Chondrocyte (in vitro differentiated cells): ENCODE measurements at regions not wholly inside any gene's neighbourhood (a gene's known extent, or its start where the extent isn't known, plus 50 kb on each side); places are given as distances from the start of the nearest gene placed in this dataset.
"Not testable (repeated sequence)": the region's sequence is repeated elsewhere in the genome, so short reads cannot be mapped to it uniquely, and the experiment has no call there.

ENCODE experiments used
- DNase-seq: peaks from one replicate; pipeline ENCODE4 v3.0.0; 2021; ENCODE audit warnings: mixed read lengths, low spot score
- H3K27ac Mint-ChIP-seq: one replicate; pipeline ENCODE4 v1.8.0; 2021; ENCODE audit warnings: mild to moderate bottlenecking, moderate library complexity, mixed read lengths; ENCODE audit not compliant: unreplicated experiment
- H3K27me3 Mint-ChIP-seq: 2 replicates; pipeline ENCODE4 v1.8.0; 2021; ENCODE audit warnings: low read depth, mixed read lengths
- H3K36me3 Mint-ChIP-seq: 2 replicates; pipeline ENCODE4 v1.8.0; 2021; ENCODE audit warnings: low read depth, mixed read lengths
- H3K4me1 Mint-ChIP-seq: 2 replicates; pipeline ENCODE4 v1.8.0; 2021; ENCODE audit warnings: low read depth, mild to moderate bottlenecking, mixed read lengths
- H3K4me3 Mint-ChIP-seq: one replicate; pipeline ENCODE4 v1.8.0; 2021; ENCODE audit warnings: mild to moderate bottlenecking, moderate library complexity, mixed read lengths; ENCODE audit not compliant: unreplicated experiment
- H3K9me3 Mint-ChIP-seq: 2 replicates; pipeline ENCODE4 v1.8.0; 2021; ENCODE audit warnings: low read depth, mixed read lengths
- TF ChIP-seq, protein P1 (sequence below): fragments of 200-600 bp; sonication (generic); IDR thresholded peaks from 2 replicates; pipeline ENCODE4 v1.5.0; 2021; ENCODE audit warnings: antibody characterized with exemption, mild to moderate bottlenecking, moderate library complexity

GRCh38 chr2:183543731-183544130 lies 419.5 kb downstream of the NUP35 start:
- peak; percentile 35 for DNase-seq
- TF ChIP-seq, protein P1, sequence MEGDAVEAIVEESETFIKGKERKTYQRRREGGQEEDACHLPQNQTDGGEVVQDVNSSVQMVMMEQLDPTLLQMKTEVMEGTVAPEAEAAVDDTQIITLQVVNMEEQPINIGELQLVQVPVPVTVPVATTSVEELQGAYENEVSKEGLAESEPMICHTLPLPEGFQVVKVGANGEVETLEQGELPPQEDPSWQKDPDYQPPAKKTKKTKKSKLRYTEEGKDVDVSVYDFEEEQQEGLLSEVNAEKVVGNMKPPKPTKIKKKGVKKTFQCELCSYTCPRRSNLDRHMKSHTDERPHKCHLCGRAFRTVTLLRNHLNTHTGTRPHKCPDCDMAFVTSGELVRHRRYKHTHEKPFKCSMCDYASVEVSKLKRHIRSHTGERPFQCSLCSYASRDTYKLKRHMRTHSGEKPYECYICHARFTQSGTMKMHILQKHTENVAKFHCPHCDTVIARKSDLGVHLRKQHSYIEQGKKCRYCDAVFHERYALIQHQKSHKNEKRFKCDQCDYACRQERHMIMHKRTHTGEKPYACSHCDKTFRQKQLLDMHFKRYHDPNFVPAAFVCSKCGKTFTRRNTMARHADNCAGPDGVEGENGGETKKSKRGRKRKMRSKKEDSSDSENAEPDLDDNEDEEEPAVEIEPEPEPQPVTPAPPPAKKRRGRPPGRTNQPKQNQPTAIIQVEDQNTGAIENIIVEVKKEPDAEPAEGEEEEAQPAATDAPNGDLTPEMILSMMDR: no peak
- H3K27ac Mint-ChIP-seq: no peak overlapping the region
- no peaks in the 10 kb centered on the region for H3K4me1 Mint-ChIP-seq
- peaks cover 4% of the 10 kb centered on the region for H3K27me3 Mint-ChIP-seq
- no peaks in the 10 kb centered on the region for H3K36me3 Mint-ChIP-seq
- H3K9me3 Mint-ChIP-seq: peaks cover 3% of the 10 kb centered on the region
- H3K4me3 Mint-ChIP-seq: no peak overlapping the region

DNA sequence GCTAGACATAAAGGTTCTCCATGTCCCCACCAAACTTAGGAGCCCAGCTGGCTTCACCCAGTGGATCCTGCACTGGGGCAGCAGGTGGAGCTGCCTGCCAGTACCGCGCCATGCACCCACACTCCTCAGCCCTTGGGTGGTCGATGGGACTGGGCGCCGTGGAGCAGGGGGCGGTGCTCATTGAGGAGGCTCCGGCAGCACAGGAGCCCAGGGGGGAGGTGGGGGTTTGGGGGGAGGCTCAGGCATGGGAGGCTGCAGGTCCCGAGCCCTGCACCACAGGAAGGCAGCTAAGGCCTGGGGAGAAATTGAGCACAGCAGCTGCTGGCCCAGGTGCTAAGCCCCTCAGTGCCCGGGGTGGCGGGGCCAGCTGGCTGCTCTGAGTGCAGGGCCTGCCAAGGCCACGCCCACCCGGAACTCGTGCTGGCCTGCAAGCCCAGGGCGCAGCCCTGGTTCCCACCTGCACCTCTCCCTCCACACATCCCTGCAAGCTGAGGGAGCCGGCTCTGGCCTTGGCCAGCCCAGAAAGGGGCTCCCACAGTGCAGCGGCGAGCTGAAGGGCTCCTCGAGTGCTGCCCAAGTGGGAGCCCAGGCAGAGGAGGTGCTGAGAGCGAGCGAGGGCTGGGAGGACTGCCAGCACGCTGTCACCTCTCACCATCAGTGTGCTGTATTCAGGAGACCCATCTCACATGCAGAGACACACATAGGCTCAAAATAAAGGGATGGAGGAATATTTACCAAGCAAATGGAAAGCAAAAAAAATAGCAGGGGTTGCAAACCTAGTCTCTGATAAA lies 422.5 kb downstream of the NUP35 start:
- not testable (repeated sequence) for H3K27ac Mint-ChIP-seq, H3K4me1 Mint-ChIP-seq, H3K27me3 Mint-ChIP-seq, H3K36me3 Mint-ChIP-seq, H3K4me3 Mint-ChIP-seq, H3K9me3 Mint-ChIP-seq
- peak; percentile 65 for DNase-seq

GRCh38 chr2:183552716-183553115 lies 428.5 kb downstream of the NUP35 start:
- DNase-seq: no peak
- peaks cover 8% of the 10 kb centered on the region for H3K27me3 Mint-ChIP-seq
- H3K4me3 Mint-ChIP-seq: no peak overlapping the region
- no peaks in the 10 kb centered on the region for H3K4me1 Mint-ChIP-seq
- H3K9me3 Mint-ChIP-seq: peaks cover 6% of the 10 kb centered on the region
- TF ChIP-seq, protein P1: no peak
- H3K27ac Mint-ChIP-seq: no peak overlapping the region
- no peaks in the 10 kb centered on the region for H3K36me3 Mint-ChIP-seq

DNA sequence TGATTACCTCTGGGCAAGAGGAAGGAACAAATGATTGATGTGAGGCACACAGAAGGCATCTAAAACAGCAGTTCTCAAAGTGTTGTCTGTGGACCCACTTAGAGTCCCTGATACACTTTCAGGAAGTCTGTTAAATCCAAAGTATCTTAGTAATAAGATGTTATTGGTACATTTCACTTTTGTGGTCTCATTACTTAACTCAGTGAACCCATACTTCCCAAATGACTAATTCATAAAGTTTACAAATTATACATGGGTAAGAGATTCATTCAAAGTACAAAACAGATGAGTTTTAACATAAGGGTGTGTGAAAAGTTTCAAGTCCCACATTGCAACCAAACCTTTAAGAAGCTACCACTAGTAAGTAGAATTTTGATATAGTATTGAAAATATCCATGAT lies 440.5 kb downstream of the NUP35 start:
- H3K4me1 Mint-ChIP-seq: no peaks in the 10 kb centered on the region
- H3K9me3 Mint-ChIP-seq: no peaks in the 10 kb centered on the region
- DNase-seq: no peak
- H3K27me3 Mint-ChIP-seq: peaks cover 15% of the 10 kb centered on the region
- H3K36me3 Mint-ChIP-seq: no peaks in the 10 kb centered on the region
- no peak overlapping the region for H3K27ac Mint-ChIP-seq
- TF ChIP-seq, protein P1: no peak
- H3K4me3 Mint-ChIP-seq: no peak overlapping the region

DNA sequence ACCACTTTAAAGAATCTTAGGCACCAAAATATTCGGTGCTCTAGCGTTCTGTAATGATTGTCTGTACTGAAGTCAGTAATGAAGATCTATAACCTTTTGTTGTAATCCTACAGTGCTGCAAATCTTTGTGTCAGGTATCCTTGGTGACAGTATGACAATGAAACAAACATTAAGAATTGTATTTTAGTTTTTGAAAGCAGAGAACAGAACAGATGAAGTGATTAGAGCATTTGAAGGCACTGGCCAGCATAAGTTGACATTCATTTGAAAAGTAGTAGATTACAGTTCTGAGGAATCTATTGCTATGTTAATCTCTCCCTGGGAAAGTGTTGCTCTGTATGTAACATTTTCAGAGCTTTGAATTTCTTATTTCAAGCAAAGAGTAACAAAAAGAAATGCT lies 451.2 kb downstream of the NUP35 start:
- Mint-ChIP-seq H3K36me3 (no peaks in the 10 kb centered on the region), H3K4me3 (no peak overlapping the region), H3K4me1 (no peaks in the 10 kb centered on the region), H3K27me3 (peaks cover 22% of the 10 kb centered on the region), H3K9me3 (peaks cover 12% of the 10 kb centered on the region), H3K27ac (no peak overlapping the region)
- DNase-seq: no peak
- TF ChIP-seq, protein P1: no peak

- H3K36me3 Mint-ChIP-seq: no peaks in the 10 kb centered on the region
- TF ChIP-seq, protein P1: no peak
- H3K27me3 Mint-ChIP-seq: peaks cover 17% of the 10 kb centered on the region
- no peaks in the 10 kb centered on the region for H3K4me1 Mint-ChIP-seq
- DNase-seq: no peak
- H3K27ac Mint-ChIP-seq: no peak overlapping the region
- H3K9me3 Mint-ChIP-seq: peaks cover 6% of the 10 kb centered on the region
- no peak overlapping the region for H3K4me3 Mint-ChIP-seq
Observed at GRCh38 chr2:183579686-183580085, 455.4 kb downstream of the NUP35 start.
